ENCODE measurements at regions not wholly inside any gene's neighbourhood (a gene's known extent, or its start where the extent isn't known, plus 50 kb on each side); places are given as distances from the start of the nearest gene placed in this dataset.

DNA sequence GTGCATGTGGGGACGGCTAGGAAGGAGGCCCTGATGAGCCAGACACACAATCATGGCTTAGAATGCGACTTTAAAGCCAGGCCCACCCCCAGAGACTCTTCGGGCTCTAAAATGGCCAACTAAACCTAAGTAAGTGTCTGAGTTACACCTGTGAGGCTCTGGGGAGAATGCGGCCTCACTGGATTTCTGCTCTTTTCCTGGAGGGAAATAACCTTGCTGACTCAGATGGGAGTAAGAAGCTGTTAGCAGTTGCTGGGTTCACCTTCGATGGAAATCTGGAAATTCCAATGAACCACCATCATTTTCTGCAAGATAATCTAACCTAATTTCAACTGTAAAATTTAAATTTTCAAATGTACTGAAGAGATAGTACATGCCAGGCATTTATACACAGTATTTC lies 97.6 kb upstream of the MAML3 start:
- H3K27ac ChIP-seq: peak overlapping the region; percentile 52
- no peak for DNase-seq (ENCODE audit: low read depth, low spot score)

DNA sequence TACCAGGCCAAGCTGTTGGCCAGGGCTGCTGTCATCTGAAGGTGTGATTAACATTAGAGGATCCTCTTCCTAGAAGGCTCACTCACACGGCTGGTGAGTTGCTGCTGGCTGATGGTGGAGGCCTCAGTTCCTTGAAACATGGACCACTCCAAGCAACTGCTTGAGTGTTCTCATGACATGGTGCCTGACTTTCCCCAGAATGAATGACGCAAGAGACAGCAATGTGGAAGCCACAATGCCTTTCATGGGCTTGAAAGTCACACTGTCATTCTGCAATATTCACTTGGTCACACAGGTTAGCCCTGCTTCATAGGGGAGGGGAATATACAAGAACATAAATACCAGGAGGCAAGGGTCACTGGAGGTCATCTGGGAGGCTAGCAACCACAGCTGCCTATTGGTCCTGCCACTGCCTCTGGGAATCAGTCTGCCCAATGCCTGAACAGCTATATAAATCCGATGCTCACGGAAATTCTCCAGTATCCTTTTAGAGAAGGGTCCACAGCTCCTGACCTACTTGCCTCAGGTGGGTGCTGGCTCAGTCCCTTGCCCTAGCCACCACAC lies 97.1 kb upstream of the MAML3 start:
- no peak for DNase-seq (ENCODE audit: low read depth, low spot score)
- H3K27ac ChIP-seq: peak overlapping the region; percentile 52

DNA sequence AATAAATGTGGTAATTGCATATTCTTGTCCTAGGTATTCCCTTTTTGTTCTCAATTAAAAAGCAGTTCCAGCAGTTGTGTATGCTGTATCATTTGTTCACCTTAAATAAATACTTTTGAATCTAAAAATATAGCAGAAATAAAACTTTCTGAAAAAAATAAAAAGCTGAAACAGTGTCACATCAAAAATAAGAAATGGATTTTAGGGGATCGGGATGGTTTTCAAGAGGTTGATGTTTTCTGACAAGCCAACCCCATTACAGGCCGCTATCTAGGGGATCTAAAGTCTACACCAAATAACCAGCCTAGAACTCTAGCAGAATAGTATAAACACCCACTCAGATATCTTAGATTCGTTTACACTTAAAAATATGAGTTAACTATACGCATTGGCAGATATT lies 95.4 kb upstream of the MAML3 start:
- no peak for DNase-seq (ENCODE audit: low read depth, low spot score)
- no peak overlapping the region for H3K27ac ChIP-seq

DNA sequence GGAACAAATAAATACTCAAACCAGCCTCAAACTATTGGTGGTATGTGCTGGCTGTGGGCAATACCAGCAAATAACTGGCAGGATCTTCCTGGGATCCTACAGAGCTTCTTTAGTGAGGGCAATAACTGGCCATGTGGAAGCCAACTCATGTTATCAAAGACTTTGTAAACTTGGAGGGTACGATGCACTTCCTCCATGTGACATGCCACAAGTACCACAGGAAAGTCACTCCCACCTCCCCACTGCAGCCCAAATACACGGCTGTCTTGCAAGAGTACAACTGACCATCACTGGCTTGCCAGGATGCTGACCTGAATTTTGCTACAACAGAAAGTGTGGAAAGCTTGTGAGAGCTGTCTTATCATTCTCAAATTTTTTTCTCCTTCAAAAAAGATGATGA lies 93.3 kb upstream of the MAML3 start:
- DNase-seq (ENCODE audit: low read depth, low spot score): no peak
- H3K27ac ChIP-seq: no peak overlapping the region

DNA sequence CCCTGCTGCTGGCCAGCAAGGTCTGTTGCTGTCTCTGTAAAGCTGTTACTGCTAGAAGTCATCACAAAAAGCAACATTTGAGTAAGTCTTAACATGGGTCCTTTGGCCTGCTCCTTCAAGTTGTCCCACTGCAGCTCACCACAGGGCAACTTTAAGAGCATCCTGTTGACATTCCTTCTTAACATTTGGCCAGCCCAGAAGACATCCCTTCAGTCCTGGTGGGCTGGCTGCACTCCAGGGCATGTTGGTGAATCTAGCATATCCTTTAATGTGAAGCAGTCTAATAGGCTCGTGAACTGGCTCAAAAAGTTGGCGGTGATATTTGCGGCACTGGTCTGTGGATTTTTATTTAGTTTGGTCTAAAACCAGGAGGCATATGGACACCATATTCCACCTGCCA lies 92.2 kb upstream of the MAML3 start:
- H3K27ac ChIP-seq: no peak overlapping the region

DNA sequence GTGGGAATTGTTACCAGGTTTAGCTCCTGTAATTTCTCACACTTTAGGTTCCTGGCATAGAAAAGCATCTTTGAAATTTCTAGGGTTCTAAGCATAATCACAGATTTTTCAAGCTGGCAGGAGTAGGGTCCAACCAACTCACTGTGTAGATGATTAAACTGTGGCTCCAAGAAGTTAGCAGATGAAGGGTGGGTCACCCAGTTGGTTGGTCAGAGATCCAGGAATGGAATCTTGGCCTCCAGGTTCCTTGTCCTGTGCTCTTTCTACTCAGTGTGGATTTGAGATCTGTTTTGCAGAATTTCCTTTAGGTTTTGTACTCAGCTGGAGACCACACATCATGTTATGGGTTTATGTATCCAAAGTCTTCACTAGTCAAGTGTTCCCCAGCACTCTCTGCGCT lies 90.3 kb upstream of the MAML3 start:
- no peak overlapping the region for H3K27ac ChIP-seq
- no peak for DNase-seq (ENCODE audit: low read depth, low spot score)

More for the DNA sequence above, 92.2 kb upstream of the MAML3 start:
- no peak for DNase-seq (ENCODE audit: low read depth, low spot score)

DNA sequence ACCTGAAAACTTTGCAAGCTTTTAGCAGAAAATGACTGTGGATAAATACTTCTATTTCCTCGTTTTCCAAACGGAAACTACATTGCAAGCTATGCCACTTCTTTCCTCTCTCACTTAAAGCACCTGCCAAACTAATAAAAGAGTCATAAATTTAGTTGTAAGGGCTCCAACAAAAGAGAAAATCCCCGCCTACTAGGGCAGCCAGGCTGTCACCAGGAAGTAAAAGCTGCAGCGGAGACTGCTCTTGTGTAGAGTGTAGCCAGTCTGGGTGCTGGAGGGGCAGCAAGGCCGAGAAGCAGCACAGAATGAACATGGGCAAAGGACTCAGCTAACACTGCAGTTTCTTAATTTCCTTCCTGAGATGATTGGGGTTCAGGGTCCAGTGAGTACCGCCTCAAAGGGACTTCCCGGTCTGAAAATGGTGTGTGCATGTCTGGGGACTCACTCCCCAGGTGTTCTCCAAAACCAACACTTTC lies 89.3 kb upstream of the MAML3 start:
- no peak overlapping the region for H3K27ac ChIP-seq
- DNase-seq (ENCODE audit: low read depth, low spot score): no peak

DNA sequence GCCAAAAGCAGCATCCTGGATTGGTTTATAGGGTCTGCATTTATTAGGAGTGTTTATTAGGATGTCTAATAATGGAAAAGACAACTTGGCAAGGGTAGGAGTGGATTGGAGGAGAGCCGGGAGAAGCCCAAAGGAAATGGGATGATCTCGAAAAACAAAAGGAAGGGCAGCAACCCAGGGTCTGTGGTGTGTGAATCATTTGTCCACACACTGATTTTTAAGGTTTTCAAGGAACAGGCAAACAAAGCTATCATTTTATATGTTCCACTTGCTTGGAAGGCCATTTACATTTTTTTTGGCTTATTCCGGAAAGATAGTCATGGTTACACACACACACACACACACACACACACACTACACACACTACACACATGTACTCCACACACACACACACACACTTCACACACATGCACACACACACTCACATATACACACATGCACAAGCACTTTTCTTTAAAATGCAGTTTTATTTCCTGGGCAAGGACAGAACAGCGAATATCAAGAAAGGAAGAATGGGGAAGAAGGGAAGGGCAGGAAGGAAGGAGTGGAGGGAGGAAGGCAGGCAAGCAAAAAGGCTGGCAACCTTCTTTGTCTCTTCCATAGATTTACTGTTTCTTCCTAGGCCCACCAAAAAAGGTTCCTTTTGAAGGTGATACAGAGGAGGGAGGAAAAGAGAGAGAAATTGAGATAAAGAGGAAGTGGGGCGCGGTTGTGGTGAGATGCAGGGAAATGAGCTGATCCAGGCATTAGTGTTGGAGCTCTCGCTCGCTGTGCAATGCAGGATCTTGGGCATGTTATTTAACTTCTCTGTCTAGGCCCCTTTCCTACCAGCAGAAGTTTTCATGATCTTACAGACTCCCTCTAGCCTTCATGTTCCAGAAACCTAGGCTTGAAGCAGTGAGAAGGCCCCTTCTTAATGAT lies 88.6 kb upstream of the MAML3 start:
- DNase-seq (ENCODE audit: low read depth, low spot score): no peak
- H3K27ac ChIP-seq: no peak overlapping the region

DNA sequence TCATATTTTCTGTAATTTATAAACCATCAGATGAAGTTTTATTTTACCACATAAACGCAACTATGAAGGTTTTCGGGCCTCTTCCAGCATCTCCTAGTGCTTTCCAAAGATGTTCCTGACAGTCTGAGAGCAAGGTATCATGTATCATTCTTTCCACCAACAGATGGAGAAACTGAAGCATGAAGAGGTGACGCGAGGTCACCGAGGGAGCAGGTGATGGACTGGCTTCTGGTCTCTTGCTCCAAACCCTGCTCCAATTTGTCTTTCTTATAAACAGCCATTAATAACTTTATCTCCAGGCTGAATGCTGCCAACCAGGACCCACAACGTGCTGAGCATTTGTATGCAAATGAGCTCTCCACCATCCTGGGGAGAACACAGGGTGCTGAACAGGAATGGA lies 86.3 kb upstream of the MAML3 start:
- no peak overlapping the region for H3K27ac ChIP-seq
- DNase-seq (ENCODE audit: low read depth, low spot score): no peak

DNA sequence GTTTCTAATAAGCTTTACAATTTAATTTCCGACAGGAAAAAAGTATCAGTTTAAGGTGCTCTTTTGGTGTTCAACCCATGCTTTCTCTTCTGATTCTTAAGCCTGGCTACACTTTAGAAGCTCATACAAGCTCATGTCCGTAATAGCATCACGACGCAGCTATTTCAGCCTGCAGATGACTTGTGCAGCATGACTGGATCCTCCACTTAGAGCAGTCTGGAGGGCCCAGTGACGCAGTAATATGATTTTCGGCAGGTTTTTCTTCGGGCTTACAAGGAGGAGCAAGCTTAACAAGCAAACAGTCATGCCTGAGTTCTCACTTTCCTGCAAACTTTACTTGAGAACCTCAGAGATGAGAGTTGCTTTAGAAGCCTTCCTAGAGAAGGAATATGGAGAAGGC lies 85.3 kb upstream of the MAML3 start:
- no peak for DNase-seq (ENCODE audit: low read depth, low spot score)
- no peak overlapping the region for H3K27ac ChIP-seq

DNA sequence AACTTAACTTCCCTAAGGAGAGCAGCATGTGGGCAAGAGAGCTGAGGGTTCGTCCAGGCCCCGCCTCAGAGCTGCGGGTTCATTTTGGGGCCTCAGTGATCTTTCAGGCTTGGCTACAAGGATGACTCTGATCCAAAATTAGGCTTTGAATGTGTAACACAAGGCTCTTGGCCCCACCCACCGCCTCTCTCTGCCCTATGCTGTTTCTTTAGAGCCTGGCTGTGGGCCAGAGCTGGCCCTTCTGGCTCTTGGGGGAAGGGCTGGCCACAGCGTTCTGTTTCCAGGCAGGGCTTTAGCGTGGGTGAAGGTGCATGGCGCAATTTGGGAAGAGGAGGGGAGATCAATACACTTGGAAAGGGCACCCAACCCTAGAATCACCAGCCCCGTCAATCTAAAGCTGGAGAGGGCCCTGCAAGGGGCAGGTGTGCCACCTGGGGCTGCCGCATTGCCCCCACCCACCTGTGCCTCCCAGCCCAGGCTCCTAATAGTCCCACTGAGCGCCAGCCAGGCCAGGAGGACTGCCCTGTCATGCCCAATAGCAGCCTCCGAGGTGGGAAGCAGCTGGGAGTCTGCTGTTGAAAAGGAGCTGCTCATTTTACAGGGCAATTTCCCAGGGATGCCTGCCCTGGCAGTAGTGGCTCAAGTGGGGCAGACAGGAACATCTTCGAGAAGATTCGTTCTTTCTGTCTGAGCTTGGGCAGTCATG lies 84.5 kb upstream of the MAML3 start:
- H3K27ac ChIP-seq: peak overlapping the region; percentile 46
- no peak for DNase-seq (ENCODE audit: low read depth, low spot score)

DNA sequence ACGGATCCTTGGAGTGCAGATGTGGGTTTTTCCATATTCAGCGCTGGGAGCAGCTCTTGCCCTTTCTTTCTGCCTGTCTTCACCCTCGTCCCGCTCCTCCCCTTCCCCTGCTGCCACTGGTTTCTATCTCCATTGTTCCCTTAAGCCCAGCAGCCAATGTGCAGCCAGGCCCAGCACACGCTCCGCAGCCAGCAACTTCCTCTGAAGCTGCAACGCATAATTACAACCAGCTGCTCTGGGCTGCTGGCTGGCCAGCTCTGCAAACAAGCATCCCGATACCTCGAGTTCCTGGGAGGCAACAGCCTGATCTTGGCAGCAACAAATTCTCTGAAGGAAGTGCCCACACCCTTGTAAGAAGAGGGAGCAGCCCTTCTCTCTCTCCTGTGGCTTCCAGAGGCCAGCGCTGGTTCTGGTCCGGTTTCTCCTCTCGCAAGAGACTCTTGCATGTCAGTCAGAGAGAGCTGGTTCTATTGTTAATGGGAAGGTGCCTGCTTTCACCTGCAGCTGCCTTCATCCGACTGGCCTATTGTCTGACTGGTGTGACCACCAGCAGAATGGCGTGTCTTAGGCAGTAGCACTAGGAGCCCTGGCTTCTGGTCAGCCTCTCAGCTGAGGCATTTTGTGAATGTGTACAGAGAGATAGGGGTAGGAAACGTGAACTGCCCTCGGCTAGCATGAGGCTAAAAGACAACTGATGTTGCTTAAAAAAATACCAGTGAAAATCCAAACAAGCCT lies 83.8 kb upstream of the MAML3 start:
- peak overlapping the region; percentile 46 for H3K27ac ChIP-seq
- DNase-seq (ENCODE audit: low read depth, low spot score): no peak

DNA sequence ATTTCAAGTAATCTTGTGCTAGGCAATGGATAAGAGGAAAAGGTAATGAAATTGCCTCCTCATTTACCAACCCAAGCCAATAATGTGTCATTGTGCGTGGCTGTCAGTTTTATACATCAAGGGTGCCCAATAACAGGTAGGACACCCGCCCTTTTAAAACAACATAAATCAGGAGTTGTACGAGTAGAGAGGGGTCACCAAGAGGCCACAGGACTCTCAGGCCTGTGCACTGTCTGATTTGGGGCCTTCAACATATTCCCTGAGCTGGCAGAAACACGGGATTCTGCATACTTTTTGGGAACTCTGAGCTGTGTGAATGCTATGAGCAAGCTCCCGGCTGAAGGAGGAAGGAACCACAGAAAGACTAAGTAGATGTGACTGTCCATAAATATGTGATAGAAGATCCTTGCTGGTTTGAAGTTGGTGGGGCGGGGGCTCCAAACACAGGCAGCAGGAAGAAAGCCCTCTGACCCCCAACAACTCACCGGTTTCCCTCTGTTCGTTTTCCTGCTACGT lies 82.7 kb upstream of the MAML3 start:
- H3K27ac ChIP-seq: no peak overlapping the region
- DNase-seq (ENCODE audit: low read depth, low spot score): no peak

DNA sequence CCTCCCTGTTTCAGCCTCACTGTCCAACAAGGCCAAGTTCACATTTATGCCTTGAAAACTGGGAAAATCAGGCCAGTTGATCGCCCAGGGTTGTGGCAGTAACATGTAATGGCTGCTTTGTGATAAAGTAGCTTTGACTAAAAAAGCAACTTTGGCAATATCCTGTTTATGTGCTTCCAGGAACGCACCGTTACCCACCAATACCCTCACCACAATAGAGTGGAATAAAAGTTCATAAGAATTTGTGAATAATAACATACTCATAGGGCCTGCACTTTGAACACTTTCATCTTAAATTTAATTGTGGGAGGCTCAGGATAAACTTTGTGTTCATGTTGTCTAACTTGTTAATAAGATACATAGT lies 80.7 kb upstream of the MAML3 start:
- no peak for DNase-seq (ENCODE audit: low read depth, low spot score)
- no peak overlapping the region for H3K27ac ChIP-seq

DNA sequence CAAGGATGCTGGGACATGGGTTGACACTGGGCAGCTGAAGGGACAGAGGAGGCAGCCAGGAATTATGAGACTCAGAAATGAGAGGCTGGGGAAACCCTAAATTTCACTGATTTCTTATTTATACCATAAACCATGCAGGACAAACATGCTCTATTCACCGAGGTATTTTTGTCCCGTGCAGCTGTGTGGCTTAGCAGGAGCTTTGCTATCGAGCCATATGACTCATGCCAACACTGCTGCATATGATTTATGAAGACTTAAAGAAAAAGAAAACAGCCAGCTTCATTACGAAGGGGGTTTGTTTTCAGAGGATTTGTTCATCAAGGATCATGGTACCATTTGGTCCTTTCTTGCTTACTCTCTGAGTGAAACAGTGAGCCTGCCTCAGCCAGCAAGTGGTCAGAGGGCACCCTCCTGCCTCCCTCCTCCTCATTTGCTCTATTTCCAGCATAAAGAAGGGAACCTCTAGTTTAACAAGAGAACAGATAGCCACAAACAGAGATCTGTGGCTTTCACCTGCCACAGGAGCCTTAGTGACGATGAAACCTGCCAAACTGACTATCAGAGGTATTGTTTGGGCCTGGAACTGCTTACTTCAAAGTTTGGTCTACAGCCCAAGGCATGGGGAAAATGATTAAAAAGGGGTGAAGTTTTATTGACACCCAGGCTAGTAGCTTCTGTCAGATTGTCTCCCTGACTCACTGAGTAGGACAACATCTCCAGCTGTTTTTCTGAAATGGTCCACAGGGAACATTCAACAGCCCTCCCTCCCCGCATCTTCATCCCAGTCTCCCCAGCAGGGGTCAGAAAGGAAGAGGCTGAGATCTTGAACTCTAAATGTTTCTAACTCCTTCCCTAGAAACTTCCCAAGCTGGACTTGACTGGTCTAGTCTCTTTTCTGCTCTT lies 80.1 kb upstream of the MAML3 start:
- H3K27ac ChIP-seq: no peak overlapping the region
- no peak for DNase-seq (ENCODE audit: low read depth, low spot score)

DNA sequence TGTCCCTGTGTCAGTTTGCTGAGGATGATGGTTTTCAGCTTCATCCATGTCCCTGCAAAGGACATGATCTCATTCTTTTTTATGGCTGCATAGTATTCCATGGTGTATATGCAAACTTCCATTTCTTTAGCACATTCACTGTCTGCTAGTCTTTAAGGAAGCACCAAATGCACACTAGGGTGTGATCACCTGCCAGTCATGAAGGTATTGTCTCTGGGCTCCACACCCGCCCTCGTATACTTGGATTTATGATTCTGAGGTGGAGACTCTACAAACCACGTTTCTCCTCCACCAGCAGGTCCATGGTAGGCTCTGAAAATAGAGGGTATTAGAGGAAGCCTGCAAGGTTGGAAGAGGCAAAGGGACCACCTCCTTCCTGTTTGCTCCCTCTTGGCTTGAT lies 75.9 kb upstream of the MAML3 start:
- H3K27ac ChIP-seq: no peak overlapping the region
- DNase-seq (ENCODE audit: low read depth, low spot score): no peak

DNA sequence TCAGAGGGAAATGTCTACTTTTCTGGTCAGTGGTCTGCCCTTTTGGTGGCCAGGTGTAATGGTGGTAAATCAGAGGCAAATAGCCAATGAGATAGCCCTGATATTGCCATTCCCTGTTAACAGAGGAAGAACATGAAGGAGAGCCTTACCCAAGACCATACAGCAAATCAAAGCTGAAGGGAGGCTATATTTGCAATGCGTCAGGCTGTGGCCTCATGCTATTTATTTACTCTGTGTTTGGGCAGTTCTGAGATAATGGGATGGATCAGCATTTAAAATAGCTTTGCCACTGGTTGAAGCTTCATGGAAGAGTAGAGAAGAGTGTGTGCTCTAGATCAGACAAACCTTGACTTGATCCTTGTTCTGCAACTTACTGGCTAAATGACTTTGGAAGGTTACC lies 73.3 kb upstream of the MAML3 start:
- no peak overlapping the region for H3K27ac ChIP-seq

DNA sequence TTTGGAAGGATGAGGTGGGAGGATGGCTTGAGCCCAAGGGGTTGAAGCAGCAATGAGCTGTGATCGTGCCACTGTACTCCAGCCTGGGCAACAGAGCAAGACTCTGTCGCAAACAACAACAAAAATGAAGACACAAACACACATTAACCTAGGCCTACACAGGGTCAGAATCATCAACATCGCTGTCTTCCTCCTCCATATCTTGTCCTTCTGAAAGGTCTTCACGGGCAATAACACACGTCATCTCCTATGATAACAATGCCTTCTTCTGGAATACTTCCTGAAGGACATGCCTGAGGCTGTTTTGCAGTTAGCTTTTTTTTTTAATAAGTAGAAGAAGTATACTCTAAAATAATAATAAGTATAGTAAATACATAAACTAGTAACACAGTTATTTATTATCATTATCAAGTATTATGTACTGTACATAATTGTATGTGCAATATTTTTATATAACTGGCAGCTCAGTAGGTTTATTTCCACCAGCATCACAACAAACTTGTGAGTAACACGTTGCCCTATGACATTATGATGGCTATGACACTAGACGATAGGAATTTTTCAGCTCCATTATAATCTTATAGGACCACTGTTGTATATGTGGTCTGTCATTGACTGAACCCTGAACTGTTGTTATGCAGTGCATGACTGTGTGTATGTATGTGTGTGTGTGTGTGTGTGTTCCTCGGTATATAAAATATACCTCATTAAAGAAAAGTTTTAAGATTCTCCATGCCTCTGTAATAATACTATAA lies 69.2 kb upstream of the MAML3 start:
- peak overlapping the region; percentile 87 for H3K27ac ChIP-seq
- DNase-seq (ENCODE audit: low read depth, low spot score): no peak

More for the DNA sequence above, 73.3 kb upstream of the MAML3 start:
- DNase-seq (ENCODE audit: low read depth, low spot score): no peak

DNA sequence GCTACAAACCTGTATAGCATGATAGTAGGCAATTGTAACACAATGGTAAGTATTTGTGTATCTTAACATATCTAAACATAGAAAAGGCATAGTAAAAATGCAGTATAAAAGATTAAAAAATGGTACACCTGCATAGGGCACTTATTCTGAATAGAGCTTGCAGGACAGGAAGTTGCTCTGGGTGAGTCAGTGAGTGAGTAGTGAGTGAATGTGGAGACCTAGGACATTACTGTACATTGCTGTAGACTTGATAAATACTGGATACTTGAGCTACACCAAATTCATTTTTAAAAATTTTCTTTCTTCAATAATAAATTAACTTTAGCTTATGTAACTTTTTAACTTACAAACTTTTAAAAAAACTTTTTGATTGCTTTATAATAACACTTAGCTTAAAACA lies 68.2 kb upstream of the MAML3 start:
- peak overlapping the region; percentile 87 for H3K27ac ChIP-seq
- DNase-seq (ENCODE audit: low read depth, low spot score): no peak
